MM.1S (cell line): ENCODE measurements at regions not wholly inside any gene's neighbourhood (a gene's known extent, or its start where the extent isn't known, plus 50 kb on each side); places are given as distances from the start of the nearest gene placed in this dataset.

Experiments
- EZH2 ChIP-seq: fragments of 300-600 bp; sonication (generic); optimal IDR thresholded peaks from 2 replicates; pipeline ENCODE3; 2017; ENCODE audit warnings: low read depth, mild to moderate bottlenecking, antibody characterized with exemption, low read length, mixed read lengths
- TF ChIP-seq, protein P1 (sequence below): fragments of 300-600 bp; sonication (generic); IDR thresholded peaks from 2 replicates; pipeline ENCODE4 v1.5.1; 2016; ENCODE audit warnings: antibody characterized with exemption, low read length, mixed read lengths

DNA sequence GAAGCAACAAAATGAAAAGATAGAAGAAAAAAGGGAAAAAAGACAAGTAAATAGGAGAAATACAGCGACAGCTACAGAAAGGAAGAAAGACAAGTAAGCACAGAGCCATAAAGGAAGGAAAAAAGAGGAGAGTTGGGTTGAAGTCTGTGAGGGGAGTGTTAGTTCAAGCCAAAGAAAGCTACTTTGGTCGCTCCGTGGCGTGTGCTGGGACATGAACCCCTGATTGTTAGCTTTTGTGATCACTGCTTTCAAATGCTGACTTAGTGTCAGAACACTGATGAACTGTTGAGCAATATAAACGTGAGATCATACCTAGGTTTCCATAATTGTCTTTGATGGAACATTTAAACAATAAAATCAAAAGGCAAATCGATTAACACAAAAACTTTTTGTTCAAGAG, 370.1 kb downstream of the TMEM161B start:
- TF ChIP-seq, protein P1, sequence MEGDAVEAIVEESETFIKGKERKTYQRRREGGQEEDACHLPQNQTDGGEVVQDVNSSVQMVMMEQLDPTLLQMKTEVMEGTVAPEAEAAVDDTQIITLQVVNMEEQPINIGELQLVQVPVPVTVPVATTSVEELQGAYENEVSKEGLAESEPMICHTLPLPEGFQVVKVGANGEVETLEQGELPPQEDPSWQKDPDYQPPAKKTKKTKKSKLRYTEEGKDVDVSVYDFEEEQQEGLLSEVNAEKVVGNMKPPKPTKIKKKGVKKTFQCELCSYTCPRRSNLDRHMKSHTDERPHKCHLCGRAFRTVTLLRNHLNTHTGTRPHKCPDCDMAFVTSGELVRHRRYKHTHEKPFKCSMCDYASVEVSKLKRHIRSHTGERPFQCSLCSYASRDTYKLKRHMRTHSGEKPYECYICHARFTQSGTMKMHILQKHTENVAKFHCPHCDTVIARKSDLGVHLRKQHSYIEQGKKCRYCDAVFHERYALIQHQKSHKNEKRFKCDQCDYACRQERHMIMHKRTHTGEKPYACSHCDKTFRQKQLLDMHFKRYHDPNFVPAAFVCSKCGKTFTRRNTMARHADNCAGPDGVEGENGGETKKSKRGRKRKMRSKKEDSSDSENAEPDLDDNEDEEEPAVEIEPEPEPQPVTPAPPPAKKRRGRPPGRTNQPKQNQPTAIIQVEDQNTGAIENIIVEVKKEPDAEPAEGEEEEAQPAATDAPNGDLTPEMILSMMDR: no peak
- no peak for TF ChIP-seq EZH2
